H1 (cell line): ENCODE measurements at regions not wholly inside any gene's neighbourhood (a gene's known extent, or its start where the extent isn't known, plus 50 kb on each side); places are given as distances from the start of the nearest gene placed in this dataset.

Experiments used
- CTCF ChIA-PET: fragments of 300-600 bp; sonication (Branson Sonifier 250); formaldehyde crosslinking; loops from one replicate; lab custom pipeline; 2021; ENCODE audit not compliant: partially characterized antibody; lab: Charles Lee
- POLR2A ChIA-PET: fragments of 300-600 bp; sonication (Branson Sonifier 250); formaldehyde crosslinking; loops from one replicate; lab custom pipeline; 2021; ENCODE audit warnings: inconsistent platforms; ENCODE audit not compliant: partially characterized antibody; lab: Charles Lee
- DNase-seq, 2 experiments: peaks; one replicate each; pipeline versions ENCODE4 v3.0.0 to v3.0.0-alpha.2; 2010 to 2022; ENCODE audit warnings: low spot score in 2 of 2, low read depth in 1 of 2, mixed read lengths in 1 of 2
- FAIRE-seq: peaks from 2 replicates; lab custom pipeline; 2011; peaks lifted over from hg19 to GRCh38; lab: Jason Lieb, UNC
- H2AFZ ChIP-seq: 2 replicates; pipeline ENCODE4 v1.8.1; 2012; ENCODE audit warnings: low read length, inconsistent platforms
- H2AK5ac ChIP-seq: 2 replicates; pipeline ENCODE4 v1.6.1; 2013; ENCODE audit warnings: low read depth, low read length
- H2BK120ac ChIP-seq: replicated peaks from 2 replicates; pipeline ENCODE3; 2013; ENCODE audit warnings: low read depth, low read length, inconsistent platforms
- H2BK12ac ChIP-seq: 2 replicates; pipeline ENCODE4 v1.6.1; 2013; ENCODE audit warnings: low read depth, low read length
- H2BK15ac ChIP-seq: 2 replicates; pipeline ENCODE4 v1.6.1; 2013; ENCODE audit warnings: low read length
- H2BK20ac ChIP-seq: 2 replicates; pipeline ENCODE4 v1.6.1; 2013; ENCODE audit warnings: low read length
- H2BK5ac ChIP-seq: 2 replicates; pipeline ENCODE4 v1.6.1; 2013; ENCODE audit warnings: low read depth, low read length
- H3K14ac ChIP-seq: 2 replicates; pipeline ENCODE4 v1.6.1; 2013; ENCODE audit warnings: inconsistent platforms; ENCODE audit not compliant: insufficient read length
- H3K18ac ChIP-seq: 2 replicates; pipeline ENCODE4 v1.6.1; 2013; ENCODE audit warnings: low read length; ENCODE audit errors: extremely low read depth
- H3K23ac ChIP-seq: 2 replicates; pipeline ENCODE4 v1.6.1; 2013; ENCODE audit warnings: inconsistent platforms; ENCODE audit not compliant: insufficient read length
- H3K23me2 ChIP-seq: 2 replicates; pipeline ENCODE4 v1.6.1; 2013; ENCODE audit warnings: low read depth, low read length
- H3K27ac ChIP-seq: 2 replicates; pipeline ENCODE4 v1.6.1; 2011; ENCODE audit warnings: low read depth, low read length, inconsistent platforms
- H3K27me3 ChIP-seq, 4 experiments: replicated peaks in 1 of 4; 1 replicate in 1 of 4; 2 replicates in 3 of 4; pipeline versions ENCODE4 v1.6.1 to v1.8.1; 2011 to 2013; ENCODE audit warnings: low read length in 3 of 4, mild to moderate bottlenecking in 3 of 4, inconsistent platforms in 2 of 4, mixed read lengths in 2 of 4, moderate library complexity in 1 of 4; ENCODE audit not compliant: control insufficient read depth in 3 of 4, insufficient read depth in 3 of 4; ENCODE audit errors: extremely low read depth in 1 of 4
- H3K36me3 ChIP-seq, 4 experiments: 2 replicates each; pipeline versions ENCODE4 v1.6.1 to v1.8.1; 2011 to 2013; ENCODE audit warnings: mild to moderate bottlenecking in 4 of 4, low read length in 3 of 4, moderate library complexity in 2 of 4, control low read depth in 1 of 4, inconsistent platforms in 1 of 4; ENCODE audit not compliant: insufficient read depth in 4 of 4, control insufficient read depth in 2 of 4
- H3K4ac ChIP-seq: replicated peaks from 2 replicates; pipeline ENCODE3; 2013; ENCODE audit warnings: low read length, low read depth, mixed read lengths, inconsistent platforms; ENCODE audit not compliant: insufficient read length
- H3K4me1 ChIP-seq, 4 experiments: replicated peaks in 1 of 4; 1 replicate in 1 of 4; 2 replicates in 3 of 4; pipeline versions ENCODE4 v1.6.1 to v1.8.1; 2011 to 2013; ENCODE audit warnings: low read length in 3 of 4, inconsistent platforms in 2 of 4, mixed read lengths in 1 of 4; ENCODE audit not compliant: insufficient read depth in 4 of 4, control insufficient read depth in 3 of 4
- H3K4me2 ChIP-seq, 2 experiments: 2 replicates each; pipeline versions ENCODE4 v1.6.1 to v1.8.1; 2011 to 2013; ENCODE audit warnings: low read depth in 2 of 2, low read length in 2 of 2, control low read depth in 1 of 2, inconsistent platforms in 1 of 2, mild to moderate bottlenecking in 1 of 2; ENCODE audit not compliant: insufficient read depth in 1 of 2
- H3K4me3 ChIP-seq, 4 experiments: fragments of 200-600, 300-600 bp in 1 of 4; sonication (generic), shearing (Covaris generic), sonication (Bioruptor Twin) in 1 of 4; 2 replicates each; pipeline versions ENCODE4 v1.5.1 to v1.8.1; 2011 to 2016; ENCODE audit warnings: low read length in 4 of 4, low read depth in 3 of 4, control low read depth in 2 of 4, inconsistent platforms in 2 of 4, mild to moderate bottlenecking in 2 of 4, mixed read lengths in 1 of 4, moderate library complexity in 1 of 4; ENCODE audit not compliant: insufficient read depth in 2 of 4; ENCODE audit errors: extremely low read depth in 1 of 4
- H3K56ac ChIP-seq: replicated peaks from 2 replicates; pipeline ENCODE3; 2013; ENCODE audit warnings: low read depth, mild to moderate bottlenecking, mixed read lengths, low read length, inconsistent platforms; ENCODE audit not compliant: insufficient read length
- H3K79me1 ChIP-seq: 2 replicates; pipeline ENCODE4 v1.6.1; 2013; ENCODE audit warnings: low read depth, low read length, control low read depth
- H3K79me2 ChIP-seq, 2 experiments: 2 replicates each; pipeline versions ENCODE4 v1.6.1 to v1.8.1; 2012 to 2013; ENCODE audit warnings: low read length in 2 of 2, mild to moderate bottlenecking in 2 of 2, inconsistent platforms in 1 of 2; ENCODE audit not compliant: insufficient read depth in 2 of 2, control insufficient read depth in 1 of 2
- H3K9ac ChIP-seq, 4 experiments: replicated peaks in 1 of 4; 1 replicate in 1 of 4; 2 replicates in 3 of 4; pipeline versions ENCODE4 v1.6.1 to v1.8.1; 2011 to 2013; ENCODE audit warnings: low read depth in 3 of 4, low read length in 3 of 4, control low read depth in 2 of 4, mild to moderate bottlenecking in 2 of 4, moderate library complexity in 2 of 4, inconsistent platforms in 1 of 4; ENCODE audit errors: extremely low read depth in 1 of 4
- H3K9me3 ChIP-seq, 2 experiments: 2 replicates each; pipeline versions ENCODE4 v1.6.1 to v1.8.1; 2012 to 2013; ENCODE audit warnings: mild to moderate bottlenecking in 2 of 2, moderate library complexity in 2 of 2, control low read depth in 1 of 2, inconsistent platforms in 1 of 2, low read depth in 1 of 2, low read length in 1 of 2, mixed read lengths in 1 of 2; ENCODE audit not compliant: insufficient read depth in 2 of 2
- H4K20me1 ChIP-seq, 2 experiments: replicated peaks in 1 of 2; 2 replicates each; pipeline versions ENCODE3 to v1.8.1; 2011 to 2013; ENCODE audit warnings: inconsistent platforms in 2 of 2, low read length in 2 of 2, mild to moderate bottlenecking in 1 of 2; ENCODE audit not compliant: insufficient read depth in 2 of 2, control insufficient read depth in 1 of 2
- H4K5ac ChIP-seq: 2 replicates; pipeline ENCODE4 v1.6.1; 2013; ENCODE audit warnings: low read length, low read depth, mixed read lengths, inconsistent platforms; ENCODE audit not compliant: insufficient read length
- H4K8ac ChIP-seq: 2 replicates; pipeline ENCODE4 v1.8.0; 2013; ENCODE audit warnings: mild to moderate bottlenecking, moderate library complexity, low read length, inconsistent platforms; ENCODE audit not compliant: insufficient read depth; ENCODE audit errors: extremely low read depth
- H4K91ac ChIP-seq: replicated peaks from 2 replicates; pipeline ENCODE3; 2013; ENCODE audit warnings: low read length, mixed read lengths, inconsistent platforms; ENCODE audit not compliant: insufficient read length
- ATF2 ChIP-seq: IDR thresholded peaks from 2 replicates; pipeline ENCODE4 v1.6.1; 2012; ENCODE audit warnings: low read length, inconsistent platforms
- ATF3 ChIP-seq: IDR thresholded peaks from 2 replicates; pipeline ENCODE4 v1.6.1; 2011; ENCODE audit warnings: low read depth, mild to moderate bottlenecking, low read length; ENCODE audit not compliant: insufficient read depth
- EZH2 ChIP-seq: fragments of 200-600 bp; sonication (generic); IDR thresholded peaks from 2 replicates; pipeline ENCODE4 v1.7.1; 2012; ENCODE audit warnings: low read depth, mild to moderate bottlenecking, moderate library complexity, low read length, inconsistent platforms; ENCODE audit not compliant: severe bottlenecking
- NANOG ChIP-seq: IDR thresholded peaks from 2 replicates; pipeline ENCODE4 v1.6.1; 2011; ENCODE audit warnings: low read length, low read depth, mild to moderate bottlenecking, inconsistent platforms; ENCODE audit not compliant: insufficient read depth, poor library complexity, severe bottlenecking
- POU5F1 ChIP-seq: IDR thresholded peaks from 2 replicates; pipeline ENCODE4 v1.6.1; 2011; ENCODE audit warnings: low read depth, mild to moderate bottlenecking, low read length, moderate library complexity
- SP2 ChIP-seq: IDR thresholded peaks from 2 replicates; pipeline ENCODE4 v1.6.1; 2012; ENCODE audit warnings: mild to moderate bottlenecking, low read length, inconsistent platforms
- TAF1 ChIP-seq: IDR thresholded peaks from 2 replicates; pipeline ENCODE4 v1.6.1; 2011; ENCODE audit warnings: mild to moderate bottlenecking, low read depth, low read length
- TAF7 ChIP-seq: optimal IDR thresholded peaks from 2 replicates; pipeline ENCODE3; 2011; ENCODE audit warnings: low read depth, mild to moderate bottlenecking, inconsistent platforms, low read length, moderate library complexity, borderline replicate concordance
- WGBS, 2 experiments: shearing (Covaris generic) in 1 of 2; methylation state at CpG; one replicate each; pipeline versions ENCODE4 v1.1.6 to v1.1.7; 2013 to 2015; ENCODE audit warnings: low lambda C conversion rate in 2 of 2, mixed read lengths in 2 of 2, inconsistent platforms in 1 of 2, low coverage in 1 of 2, missing lambda C conversion rate in 1 of 2; ENCODE audit not compliant: insufficient replicate concordance in 2 of 2, insufficient coverage in 1 of 2, insufficient read length in 1 of 2; ENCODE audit errors: extremely low coverage in 1 of 2, missing lambda C conversion rate in 1 of 2; 5-methylcytosine and 5-hydroxymethylcytosine counted together

GRCh38 chr3:127422663-127423375 is 135.0 kb upstream of the PRR20G start:
- peaks cover 4 to 38% (median 19%) of the 10 kb centered on the region in 4 experiments for H3K4me1 ChIP-seq
- no peaks in the 10 kb centered on the region for H3K9me3 ChIP-seq
- ChIA-PET CTCF (interaction anchor here (1.1 to 4.8 kb wide), 8 partner anchors 18 to 134 kb away, joined by 3 to 17 read pairs (median 4); no protein-coding TSS in a partner anchor), POLR2A (no interaction called here)
- WGBS, 2 experiments: 76% methylated on average over 26 of the region's 26 CpGs; no CpG with 5 or more reads in 1 of the 2 experiments
- no peaks in the 10 kb centered on the region for H3K27me3 ChIP-seq
- H3K4ac ChIP-seq: no peak overlapping the region
- H3K27ac ChIP-seq: no peak overlapping the region
- no peak overlapping the region for H3K23ac ChIP-seq
- H2AK5ac ChIP-seq: no peak overlapping the region
- no peak overlapping the region for H3K9ac ChIP-seq
- no peak overlapping the region; the same call in 1 of the 2 replicates for H3K18ac ChIP-seq
- no peak overlapping the region for H2BK5ac ChIP-seq
- peak in 1 of 2 experiments; percentile 46 for DNase-seq
- H3K36me3 ChIP-seq: no peaks in the 10 kb centered on the region
- H2BK15ac ChIP-seq: no peak overlapping the region
- no peak overlapping the region for H3K14ac ChIP-seq
- no peak overlapping the region for H4K5ac ChIP-seq
- no peak overlapping the region for H2BK12ac ChIP-seq
- H3K56ac ChIP-seq: no peak overlapping the region
- H2BK20ac ChIP-seq: no peak overlapping the region
- no peak overlapping the region for H2AFZ ChIP-seq
- no peaks in the 10 kb centered on the region for H3K79me2 ChIP-seq
- FAIRE-seq: no peak
- H4K20me1 ChIP-seq: no peaks in the 10 kb centered on the region
- no peak overlapping the region for H4K8ac ChIP-seq
- peaks cover 2% of the 10 kb centered on the region; the same call in 1 of the 2 replicates for H3K23me2 ChIP-seq
- no peak overlapping the region for H3K4me2 ChIP-seq
- H4K91ac ChIP-seq: peak overlapping the region; percentile 3
- H3K4me3 ChIP-seq: no peak overlapping the region
- H3K79me1 ChIP-seq: no peaks in the 10 kb centered on the region
- H2BK120ac ChIP-seq: no peak overlapping the region
- TF ChIP-seq SP2 (no peak), TAF7 (no peak), EZH2 (no peak), POU5F1 (no peak), ATF3 (no peak), TAF1 (no peak), NANOG (no peak), ATF2 (no peak)
